Iris pigment epithelial cell (primary cell): ENCODE measurements at regions not wholly inside any gene's neighbourhood (a gene's known extent, or its start where the extent isn't known, plus 50 kb on each side); places are given as distances from the start of the nearest gene placed in this dataset.

Experiments
- DNase-seq: peaks from one replicate; pipeline ENCODE4 v3.0.0-alpha.2; 2011; ENCODE audit warnings: low read depth

DNA sequence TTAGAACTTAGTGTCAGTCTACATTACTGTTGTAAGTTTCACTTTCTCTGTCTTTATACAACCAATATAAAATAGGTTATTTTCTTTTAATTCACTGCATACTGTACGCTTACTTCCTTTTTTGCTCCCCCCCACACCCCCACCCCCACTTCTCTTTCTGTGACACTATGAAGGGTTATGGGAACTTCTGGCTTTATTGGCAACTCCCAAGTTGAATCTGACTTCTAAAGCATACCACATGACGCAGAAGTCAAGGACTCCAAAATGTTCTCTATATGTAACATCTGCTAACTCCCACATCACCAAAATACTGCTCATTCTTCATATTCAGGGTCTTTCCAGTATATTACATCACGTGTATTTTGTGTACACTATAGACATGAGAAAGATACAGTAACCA is 81.2 kb upstream of the ATXN7L3B start:
- no peak for DNase-seq

DNA sequence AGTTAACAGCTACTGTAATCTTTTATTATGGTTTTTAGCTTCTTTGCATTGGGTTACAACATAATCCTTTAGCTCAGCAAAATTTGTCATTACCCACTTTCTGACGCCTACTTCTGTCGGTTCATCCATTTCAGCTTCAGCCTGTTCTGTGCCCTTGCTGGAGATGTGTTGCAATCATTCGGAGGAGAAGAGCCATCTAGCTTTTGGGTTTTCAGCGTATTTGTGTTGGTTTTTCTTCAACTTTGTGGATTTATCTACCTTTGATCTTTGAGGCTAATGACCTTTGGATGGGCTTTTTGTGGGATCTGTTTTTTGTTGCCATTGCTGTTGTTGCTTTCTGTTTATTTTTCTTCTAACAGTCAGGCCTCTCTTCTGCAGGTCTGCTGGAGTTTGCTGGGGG is 69.2 kb upstream of the ATXN7L3B start:
- DNase-seq = no peak

DNA sequence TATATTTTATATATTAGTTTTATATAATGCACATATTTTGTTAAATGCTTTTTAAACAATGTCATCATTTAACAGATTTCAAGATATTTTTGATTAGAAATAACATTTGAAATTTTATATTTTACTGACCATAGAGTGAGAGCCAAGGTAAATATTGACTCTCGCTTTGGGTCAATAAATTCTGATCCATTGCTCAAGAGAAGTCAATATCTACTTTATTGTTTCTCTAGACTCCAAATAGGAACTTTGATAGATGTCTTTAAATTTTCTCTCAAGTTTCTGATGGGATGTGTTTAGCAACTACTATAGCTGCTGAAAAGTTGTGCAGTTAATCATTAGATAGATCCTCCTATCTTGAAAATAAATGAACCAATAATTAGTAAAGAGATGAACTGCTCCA is 61.4 kb upstream of the ATXN7L3B start:
- DNase-seq = no peak

DNA sequence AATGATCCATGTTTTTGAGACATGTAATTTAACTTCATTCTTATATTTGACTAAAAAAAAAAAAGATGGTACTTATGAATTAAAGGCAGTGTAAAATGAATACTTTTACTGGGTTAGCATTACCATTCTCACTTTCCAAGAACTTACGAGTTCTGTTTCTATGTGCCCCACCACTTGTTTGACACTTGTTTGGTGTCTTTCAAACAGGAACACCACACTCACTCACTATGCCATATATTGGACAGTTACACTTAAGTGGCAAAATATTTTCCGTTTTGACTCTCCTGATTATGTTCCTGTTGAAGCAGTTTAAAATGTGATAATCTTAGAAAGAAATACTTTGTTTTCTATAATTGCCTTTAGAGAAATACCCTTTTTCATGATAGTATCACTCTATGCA is 56.6 kb upstream of the ATXN7L3B start:
- no peak for DNase-seq

DNA sequence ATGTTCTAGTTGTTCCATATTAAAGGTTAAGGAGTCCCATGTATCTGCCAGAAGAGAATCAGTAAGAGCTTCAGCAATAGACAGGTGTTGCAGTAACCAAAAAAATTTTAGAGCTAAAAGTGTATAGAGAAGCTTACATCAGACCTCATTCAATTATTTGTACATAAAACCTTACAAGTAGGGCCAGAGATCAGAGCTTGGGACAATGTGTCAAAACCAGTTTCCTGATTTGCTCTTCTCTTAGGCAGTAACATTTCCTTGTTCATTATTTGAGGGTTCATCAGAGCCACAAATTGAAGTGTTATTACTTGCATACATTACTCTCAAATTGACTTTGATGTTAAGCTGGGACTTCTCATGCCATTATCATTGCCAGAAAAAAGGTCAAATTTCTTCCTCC is 55.5 kb upstream of the ATXN7L3B start:
- no peak for DNase-seq

DNA sequence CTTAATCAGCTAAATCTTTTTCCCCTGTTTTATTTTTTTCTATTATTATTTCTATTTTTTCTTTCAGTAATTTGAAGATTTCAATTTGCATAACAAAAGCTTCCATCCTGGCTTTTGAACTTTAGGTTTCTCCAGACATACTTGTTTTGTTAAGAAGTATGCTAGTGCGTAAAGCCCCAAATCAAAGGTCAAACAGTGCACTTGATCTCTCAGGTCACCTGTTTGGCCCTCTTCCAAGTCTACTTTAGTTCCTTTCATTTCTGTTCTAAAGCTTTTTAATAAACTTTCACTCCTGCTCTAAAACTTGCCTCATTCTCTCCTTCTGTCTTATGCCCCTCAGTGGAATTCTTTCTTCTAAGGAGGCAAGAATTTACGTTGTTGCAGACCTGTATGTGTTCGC is 54.6 kb upstream of the ATXN7L3B start:
- DNase-seq = no peak
